ENCODE measurements at regions not wholly inside any gene's neighbourhood (a gene's known extent, or its start where the extent isn't known, plus 50 kb on each side); places are given as distances from the start of the nearest gene placed in this dataset.
"Not testable (repeated sequence)": the region's sequence is repeated elsewhere in the genome, so short reads cannot be mapped to it uniquely, and the experiment has no call there.

- WGBS (ENCODE audit: insufficient coverage) = 88% methylated on average over 3 of the region's 3 CpGs
- H3K4me3 Mint-ChIP-seq = no peak overlapping the region
Measured at GRCh38 chr4:26207631-26208030, 113.2 kb upstream of the RBPJ start.

GRCh38 chr4:26208237-26208994 is 112.4 kb upstream of the RBPJ start:
- ATAC-seq = no peak
- Histone ChIP-seq H3K27ac (ENCODE audit: low read length) (no peak overlapping the region), H3K9me3 (ENCODE audit: control insufficient read depth, insufficient read depth, low read length) (no peaks in the 10 kb centered on the region), H3K36me3 (ENCODE audit: control insufficient read depth, insufficient read depth, low read length) (no peaks in the 10 kb centered on the region), H3K27me3 (ENCODE audit: control insufficient read depth, insufficient read depth, low read length) (peaks cover under 1% of the 10 kb centered on the region), H3K4me3 (ENCODE audit: low read length) (no peak overlapping the region), H3K4me1 (ENCODE audit: control insufficient read depth, insufficient read depth, low read length) (peaks cover 18% of the 10 kb centered on the region)
- 48% methylated on average over 2 of the region's 2 CpGs for WGBS (ENCODE audit: insufficient coverage)
- Mint-ChIP-seq H3K27ac (no peak overlapping the region), H3K4me3 (no peak overlapping the region), H3K36me3 (no peaks in the 10 kb centered on the region), H3K27me3 (ENCODE audit: low read depth in 2 of 2) (peaks cover 13 to 27% of the 10 kb centered on the region in 2 donors), H3K4me1 (peaks cover 11 to 13% of the 10 kb centered on the region in 2 donors), H3K9me3 (no peaks in the 10 kb centered on the region)
- no peak for DNase-seq
- intact Hi-C loops (cut with micrococcal nuclease) = no loop called here
- TF ChIP-seq CTCF (IDR thresholded peaks at IDR 0.05) = no peak

More at GRCh38 chr4:26207631-26208030, 113.2 kb upstream of the RBPJ start:
- H3K27me3 Mint-ChIP-seq (ENCODE audit: low read depth in 2 of 2) = peaks cover 8 to 21% of the 10 kb centered on the region in 2 donors
- Histone ChIP-seq H3K4me3 (ENCODE audit: low read length) (no peak overlapping the region), H3K36me3 (ENCODE audit: control insufficient read depth, insufficient read depth, low read length) (no peaks in the 10 kb centered on the region), H3K27ac (ENCODE audit: low read length) (no peak overlapping the region), H3K9me3 (ENCODE audit: control insufficient read depth, insufficient read depth, low read length) (no peaks in the 10 kb centered on the region), H3K4me1 (ENCODE audit: control insufficient read depth, insufficient read depth, low read length) (peaks cover 22% of the 10 kb centered on the region), H3K27me3 (ENCODE audit: control insufficient read depth, insufficient read depth, low read length) (no peaks in the 10 kb centered on the region)
- ATAC-seq (no peak), DNase-seq (no peak)
- TF ChIP-seq CTCF (IDR thresholded peaks at IDR 0.05) = no peak
- no peak overlapping the region for H3K27ac Mint-ChIP-seq
- no peaks in the 10 kb centered on the region for H3K36me3 Mint-ChIP-seq
- intact Hi-C loops (cut with micrococcal nuclease) = no loop called here
- peaks cover 16 to 20% of the 10 kb centered on the region in 2 donors for H3K4me1 Mint-ChIP-seq
- H3K9me3 Mint-ChIP-seq = no peaks in the 10 kb centered on the region

GRCh38 chr4:26209378-26209777 is 111.4 kb upstream of the RBPJ start:
- H3K9me3 ChIP-seq (ENCODE audit: control insufficient read depth, insufficient read depth, low read length); H3K4me3 Mint-ChIP-seq; H3K9me3 Mint-ChIP-seq; H3K36me3 Mint-ChIP-seq; H3K27me3 ChIP-seq (ENCODE audit: control insufficient read depth, insufficient read depth, low read length); H3K36me3 ChIP-seq (ENCODE audit: control insufficient read depth, insufficient read depth, low read length); H3K27ac ChIP-seq (ENCODE audit: low read length); ATAC-seq; H3K4me3 ChIP-seq (ENCODE audit: low read length); intact Hi-C loops (cut with micrococcal nuclease); H3K4me1 ChIP-seq (ENCODE audit: control insufficient read depth, insufficient read depth, low read length); DNase-seq; H3K27ac Mint-ChIP-seq: not testable (repeated sequence)
- Mint-ChIP-seq H3K4me1 (peaks cover 1 to 11% of the 10 kb centered on the region in 2 donors), H3K27me3 (ENCODE audit: low read depth in 2 of 2) (peaks cover 21 to 36% of the 10 kb centered on the region in 2 donors)
- 68% methylated on average over 1 of the region's 1 CpG for WGBS (ENCODE audit: insufficient coverage)

GRCh38 chr4:26212528-26212927 is 108.3 kb upstream of the RBPJ start:
- H3K4me1 ChIP-seq (ENCODE audit: control insufficient read depth, insufficient read depth, low read length) = no peaks in the 10 kb centered on the region
- H3K36me3 Mint-ChIP-seq = no peaks in the 10 kb centered on the region
- ATAC-seq = no peak
- H3K27ac Mint-ChIP-seq = no peak overlapping the region
- WGBS (ENCODE audit: insufficient coverage) = 88% methylated on average over 2 of the region's 2 CpGs
- no peaks in the 10 kb centered on the region for H3K36me3 ChIP-seq (ENCODE audit: control insufficient read depth, insufficient read depth, low read length)
- no peak overlapping the region for H3K27ac ChIP-seq (ENCODE audit: low read length)
- peaks cover 24 to 36% of the 10 kb centered on the region in 2 donors for H3K27me3 Mint-ChIP-seq (ENCODE audit: low read depth in 2 of 2)
- peaks cover 3% of the 10 kb centered on the region for H3K27me3 ChIP-seq (ENCODE audit: control insufficient read depth, insufficient read depth, low read length)
- no peak for DNase-seq
- TF ChIP-seq CTCF (IDR thresholded peaks at IDR 0.05) = no peak
- no peaks in the 10 kb centered on the region for H3K9me3 ChIP-seq (ENCODE audit: control insufficient read depth, insufficient read depth, low read length)
- no peaks in the 10 kb centered on the region for H3K9me3 Mint-ChIP-seq
- intact Hi-C loops (cut with micrococcal nuclease) = no loop called here
- no peak overlapping the region for H3K4me3 ChIP-seq (ENCODE audit: low read length)
- no peak overlapping the region for H3K4me3 Mint-ChIP-seq
- H3K4me1 Mint-ChIP-seq = peaks cover 0 to 9% of the 10 kb centered on the region in 2 donors

All from natural killer cell (primary cell).